Tibial nerve (tissue), 4 donors: ENCODE measurements at regions not wholly inside any gene's neighbourhood (a gene's known extent, or its start where the extent isn't known, plus 50 kb on each side); places are given as distances from the start of the nearest gene placed in this dataset.
"Not testable (repeated sequence)": the region's sequence is repeated elsewhere in the genome, so short reads cannot be mapped to it uniquely, and the experiment has no call there.

Experiments
- DNase-seq, 2 donors: peaks; one replicate each; pipeline ENCODE4 v3.0.0-alpha.2; 2019; ENCODE audit warnings: low spot score in 2 of 2
- H3K27ac ChIP-seq, 4 donors: fragments of 200-600 bp; sonication (generic) in 3 of 4; one replicate each; pipeline ENCODE4 v1.5.1; 2017 to 2019; ENCODE audit warnings: mild to moderate bottlenecking in 1 of 4
- H3K27me3 ChIP-seq, 2 donors: fragments of 200-600 bp; sonication (generic) in 1 of 2; one replicate each; pipeline versions ENCODE4 v1.5.1 to v1.6.0; 2017 to 2019
- H3K36me3 ChIP-seq, 3 donors: fragments of 200-600 bp; sonication (generic); one replicate each; pipeline ENCODE4 v1.5.1; 2018 to 2019
- H3K4me1 ChIP-seq, 4 donors: fragments of 200-600 bp; sonication (generic) in 3 of 4; one replicate each; pipeline ENCODE4 v1.5.1; 2017 to 2019
- H3K4me3 ChIP-seq, 4 donors: fragments of 200-600 bp; sonication (generic) in 3 of 4; one replicate each; pipeline ENCODE4 v1.5.1; 2017 to 2019; ENCODE audit warnings: mild to moderate bottlenecking in 1 of 4, moderate library complexity in 1 of 4
- H3K9me3 ChIP-seq, 4 donors: fragments of 200-600 bp; sonication (generic) in 3 of 4; one replicate each; pipeline ENCODE4 v1.5.1; 2017 to 2019
- CTCF ChIP-seq, 5 experiments: fragments of 200-600 bp in 3 of 5; fragments of 450-650 bp in 2 of 5; sonication (generic) in 3 of 5; IDR thresholded peaks; one replicate each; pipeline ENCODE4 v1.5.1; 2016 to 2019; ENCODE audit warnings: antibody characterized with exemption in 5 of 5, mild to moderate bottlenecking in 3 of 5, moderate library complexity in 2 of 5
- EP300 ChIP-seq, 2 donors: sonication (generic); formaldehyde crosslinking; IDR thresholded peaks; one replicate each; pipeline ENCODE4 v1.6.1; 2017; ENCODE audit warnings: antibody characterized with exemption in 2 of 2, mild to moderate bottlenecking in 1 of 2
- POLR2A ChIP-seq, 2 donors: fragments of 450-650 bp; IDR thresholded peaks; one replicate each; pipeline ENCODE4 v1.6.1; 2017; ENCODE audit warnings: antibody characterized with exemption in 2 of 2, mild to moderate bottlenecking in 2 of 2, moderate library complexity in 2 of 2
- WGBS, 2 donors: methylation state at CpG; one replicate each; pipeline ENCODE4 v1.1.5; 2018; 5-methylcytosine and 5-hydroxymethylcytosine counted together

- WGBS, 2 donors, result 77 to 95% methylated on average over 4 to 5 of the region's 10 CpGs
- H3K27ac ChIP-seq, result no peak overlapping the region
These were observed 88.7 kb downstream of the PLXNA1 start for GRCh38 chr3:127071597-127072001.

GRCh38 chr3:127072221-127072771, 89.4 kb downstream of the PLXNA1 start:
- Histone ChIP-seq H3K4me1 (peaks cover 0 to 21% (median 0%) of the 10 kb centered on the region in 4 donors), H3K9me3 (no peaks in the 10 kb centered on the region), H3K36me3 (no peaks in the 10 kb centered on the region), H3K27ac (no peak overlapping the region), H3K27me3 (no peaks in the 10 kb centered on the region), H3K4me3 (no peak overlapping the region)
- TF ChIP-seq POLR2A (IDR thresholded peaks at IDR 0.05) (no peak), EP300 (IDR thresholded peaks at IDR 0.05) (no peak), CTCF (IDR thresholded peaks at IDR 0.05) (no peak)
- no peak for DNase-seq
- WGBS, 2 donors, result 68 to 87% methylated on average over 4 to 7 of the region's 10 CpGs

More at GRCh38 chr3:127071597-127072001, 88.7 kb downstream of the PLXNA1 start:
- Histone ChIP-seq H3K4me1 (peaks cover 0 to 21% (median 0%) of the 10 kb centered on the region in 4 donors), H3K4me3 (no peak overlapping the region), H3K27me3 (no peaks in the 10 kb centered on the region), H3K9me3 (no peaks in the 10 kb centered on the region), H3K36me3 (no peaks in the 10 kb centered on the region)
- DNase-seq, result no peak
- no peak for TF ChIP-seq EP300 (IDR thresholded peaks at IDR 0.05)

GRCh38 chr3:127072971-127073783, 90.3 kb downstream of the PLXNA1 start:
- Histone ChIP-seq H3K36me3 (no peaks in the 10 kb centered on the region), H3K4me3 (no peak overlapping the region), H3K27me3 (no peaks in the 10 kb centered on the region), H3K27ac (no peak overlapping the region), H3K4me1 (peaks cover 0 to 21% (median 0%) of the 10 kb centered on the region in 4 donors), H3K9me3 (no peaks in the 10 kb centered on the region)
- WGBS, 2 donors, result 58 to 63% methylated on average over 14 to 15 of the region's 16 CpGs
- no peak for DNase-seq
- TF ChIP-seq POLR2A (IDR thresholded peaks at IDR 0.05) (no peak), CTCF (IDR thresholded peaks at IDR 0.05) (no peak), EP300 (IDR thresholded peaks at IDR 0.05) (no peak)

- Histone ChIP-seq H3K36me3 (no peaks in the 10 kb centered on the region), H3K4me1 (peaks cover 0 to 21% (median 0%) of the 10 kb centered on the region in 4 donors), H3K4me3 (no peak overlapping the region), H3K27me3 (no peaks in the 10 kb centered on the region), H3K9me3 (no peaks in the 10 kb centered on the region), H3K27ac (no peak overlapping the region)
- WGBS, 2 donors, result 51 to 57% methylated on average over 7 of the region's 7 CpGs
- no peak for TF ChIP-seq EP300 (IDR thresholded peaks at IDR 0.05)
- TF ChIP-seq CTCF (IDR thresholded peaks at IDR 0.05), result no peak
- TF ChIP-seq POLR2A (IDR thresholded peaks at IDR 0.05), result no peak
- DNase-seq, result no peak
These were observed 91.3 kb downstream of the PLXNA1 start for GRCh38 chr3:127073941-127074820.

- DNase-seq, result no peak
- H3K27ac ChIP-seq, result no peak overlapping the region
- no peaks in the 10 kb centered on the region for H3K27me3 ChIP-seq
- no peaks in the 10 kb centered on the region for H3K9me3 ChIP-seq
- H3K36me3 ChIP-seq, result no peaks in the 10 kb centered on the region
- no peak overlapping the region for H3K4me3 ChIP-seq
- WGBS, 2 donors, result 72 to 83% methylated on average over 2 to 3 of the region's 4 CpGs
- TF ChIP-seq EP300 (IDR thresholded peaks at IDR 0.05), result no peak
- TF ChIP-seq CTCF (IDR thresholded peaks at IDR 0.05), result no peak
- no peak for TF ChIP-seq POLR2A (IDR thresholded peaks at IDR 0.05)
- peaks cover 0 to 21% (median 0%) of the 10 kb centered on the region in 4 donors for H3K4me1 ChIP-seq
These were observed 92.0 kb downstream of the PLXNA1 start for GRCh38 chr3:127074900-127075360.

GRCh38 chr3:127076166-127076992, 93.5 kb downstream of the PLXNA1 start:
- H3K36me3 ChIP-seq, H3K27me3 ChIP-seq, DNase-seq, H3K27ac ChIP-seq, H3K9me3 ChIP-seq, H3K4me3 ChIP-seq: not testable (repeated sequence)
- H3K4me1 ChIP-seq, result peaks cover 0 to 21% (median 0%) of the 10 kb centered on the region in 4 donors
- WGBS, 2 donors, result 85 to 87% methylated on average over 19 to 27 of the region's 34 CpGs
